DND-41 (cell line): ENCODE measurements at regions not wholly inside any gene's neighbourhood (a gene's known extent, or its start where the extent isn't known, plus 50 kb on each side); places are given as distances from the start of the nearest gene placed in this dataset.

Experiments
- CTCF ChIP-seq: IDR thresholded peaks from 2 replicates; pipeline ENCODE4 v1.5.1; 2012; ENCODE audit warnings: borderline replicate concordance, low read length, moderate library complexity, mild to moderate bottlenecking; ENCODE audit not compliant: poor library complexity, severe bottlenecking; ENCODE audit errors: extremely low read depth
- EZH2 ChIP-seq: IDR thresholded peaks from 3 replicates; pipeline ENCODE4 v1.6.1; 2012; ENCODE audit warnings: borderline replicate concordance, low read depth, mild to moderate bottlenecking, moderate library complexity, low read length, inconsistent platforms; ENCODE audit not compliant: severe bottlenecking

GRCh38 chr1:234885601-234886000 lies 243.0 kb downstream of the TOMM20 start:
- TF ChIP-seq CTCF (no peak), EZH2 (no peak)
